ENCODE measurements at regions not wholly inside any gene's neighbourhood (a gene's known extent, or its start where the extent isn't known, plus 50 kb on each side); places are given as distances from the start of the nearest gene placed in this dataset.

DNA sequence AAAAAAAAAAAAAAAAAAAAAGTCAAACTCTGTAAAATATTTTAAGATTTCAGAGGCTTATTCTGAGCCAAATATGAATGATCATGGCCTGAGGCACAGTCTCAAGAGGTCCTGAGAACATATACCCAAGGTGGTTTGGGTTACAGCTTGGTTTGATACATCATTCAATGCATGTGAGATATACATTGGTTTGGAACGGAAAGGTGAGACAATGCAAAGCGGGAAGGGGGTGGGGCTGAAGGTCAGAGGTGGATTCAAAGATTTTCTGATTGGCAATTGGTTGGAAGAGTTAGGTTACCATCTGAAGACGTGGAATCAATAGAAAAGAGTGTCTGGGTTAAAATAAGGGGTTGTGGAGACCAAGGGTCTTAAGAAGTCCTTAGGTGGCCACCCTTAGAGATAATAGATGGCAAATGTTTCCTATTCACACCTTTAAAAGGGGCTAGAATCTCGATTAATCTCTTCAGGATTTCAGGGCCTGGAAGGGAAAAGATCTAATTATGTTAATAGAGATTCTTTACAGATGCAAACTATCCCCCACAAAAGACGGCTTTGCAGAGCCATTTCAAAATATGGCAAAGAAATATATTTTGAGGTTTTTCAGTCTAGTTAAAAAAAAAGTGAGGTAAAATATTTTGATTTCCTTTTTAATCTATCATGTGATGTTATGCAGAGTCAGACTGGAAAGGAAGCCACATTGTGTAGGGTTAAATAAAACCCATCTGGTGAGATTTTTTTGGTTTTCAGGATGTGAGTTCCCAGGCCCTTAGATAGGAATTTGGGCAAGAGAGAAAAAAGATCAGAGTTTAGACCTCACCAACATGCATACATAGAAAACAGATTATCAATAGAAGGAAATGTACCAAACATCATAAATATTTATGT is 173.8 kb upstream of the CNOT2 start:
- TF ChIP-seq, protein P1, sequence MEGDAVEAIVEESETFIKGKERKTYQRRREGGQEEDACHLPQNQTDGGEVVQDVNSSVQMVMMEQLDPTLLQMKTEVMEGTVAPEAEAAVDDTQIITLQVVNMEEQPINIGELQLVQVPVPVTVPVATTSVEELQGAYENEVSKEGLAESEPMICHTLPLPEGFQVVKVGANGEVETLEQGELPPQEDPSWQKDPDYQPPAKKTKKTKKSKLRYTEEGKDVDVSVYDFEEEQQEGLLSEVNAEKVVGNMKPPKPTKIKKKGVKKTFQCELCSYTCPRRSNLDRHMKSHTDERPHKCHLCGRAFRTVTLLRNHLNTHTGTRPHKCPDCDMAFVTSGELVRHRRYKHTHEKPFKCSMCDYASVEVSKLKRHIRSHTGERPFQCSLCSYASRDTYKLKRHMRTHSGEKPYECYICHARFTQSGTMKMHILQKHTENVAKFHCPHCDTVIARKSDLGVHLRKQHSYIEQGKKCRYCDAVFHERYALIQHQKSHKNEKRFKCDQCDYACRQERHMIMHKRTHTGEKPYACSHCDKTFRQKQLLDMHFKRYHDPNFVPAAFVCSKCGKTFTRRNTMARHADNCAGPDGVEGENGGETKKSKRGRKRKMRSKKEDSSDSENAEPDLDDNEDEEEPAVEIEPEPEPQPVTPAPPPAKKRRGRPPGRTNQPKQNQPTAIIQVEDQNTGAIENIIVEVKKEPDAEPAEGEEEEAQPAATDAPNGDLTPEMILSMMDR (conservative IDR thresholded peaks at IDR 0.05; ENCODE audit: low read depth in 2 of 2), result no peak
- no peak for TF ChIP-seq EZH2phosphoT487 (IDR thresholded peaks at IDR 0.05; ENCODE audit: unreplicated experiment)
- TF ChIP-seq STAT1 (IDR thresholded peaks at IDR 0.05; ENCODE audit: unreplicated experiment), result no peak
- no peak for TF ChIP-seq POLR2AphosphoS5 (IDR thresholded peaks at IDR 0.05; ENCODE audit: low read depth)
- no peak for TF ChIP-seq ETS1 (IDR thresholded peaks at IDR 0.05)
- no peak for TF ChIP-seq JUNB (IDR thresholded peaks at IDR 0.05; ENCODE audit: unreplicated experiment)
- TF ChIP-seq, protein P2, sequence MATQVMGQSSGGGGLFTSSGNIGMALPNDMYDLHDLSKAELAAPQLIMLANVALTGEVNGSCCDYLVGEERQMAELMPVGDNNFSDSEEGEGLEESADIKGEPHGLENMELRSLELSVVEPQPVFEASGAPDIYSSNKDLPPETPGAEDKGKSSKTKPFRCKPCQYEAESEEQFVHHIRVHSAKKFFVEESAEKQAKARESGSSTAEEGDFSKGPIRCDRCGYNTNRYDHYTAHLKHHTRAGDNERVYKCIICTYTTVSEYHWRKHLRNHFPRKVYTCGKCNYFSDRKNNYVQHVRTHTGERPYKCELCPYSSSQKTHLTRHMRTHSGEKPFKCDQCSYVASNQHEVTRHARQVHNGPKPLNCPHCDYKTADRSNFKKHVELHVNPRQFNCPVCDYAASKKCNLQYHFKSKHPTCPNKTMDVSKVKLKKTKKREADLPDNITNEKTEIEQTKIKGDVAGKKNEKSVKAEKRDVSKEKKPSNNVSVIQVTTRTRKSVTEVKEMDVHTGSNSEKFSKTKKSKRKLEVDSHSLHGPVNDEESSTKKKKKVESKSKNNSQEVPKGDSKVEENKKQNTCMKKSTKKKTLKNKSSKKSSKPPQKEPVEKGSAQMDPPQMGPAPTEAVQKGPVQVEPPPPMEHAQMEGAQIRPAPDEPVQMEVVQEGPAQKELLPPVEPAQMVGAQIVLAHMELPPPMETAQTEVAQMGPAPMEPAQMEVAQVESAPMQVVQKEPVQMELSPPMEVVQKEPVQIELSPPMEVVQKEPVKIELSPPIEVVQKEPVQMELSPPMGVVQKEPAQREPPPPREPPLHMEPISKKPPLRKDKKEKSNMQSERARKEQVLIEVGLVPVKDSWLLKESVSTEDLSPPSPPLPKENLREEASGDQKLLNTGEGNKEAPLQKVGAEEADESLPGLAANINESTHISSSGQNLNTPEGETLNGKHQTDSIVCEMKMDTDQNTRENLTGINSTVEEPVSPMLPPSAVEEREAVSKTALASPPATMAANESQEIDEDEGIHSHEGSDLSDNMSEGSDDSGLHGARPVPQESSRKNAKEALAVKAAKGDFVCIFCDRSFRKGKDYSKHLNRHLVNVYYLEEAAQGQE (IDR thresholded peaks at IDR 0.05; ENCODE audit: unreplicated experiment), result no peak
